Dermis blood vessel endothelial cell (primary cell): ENCODE measurements at regions not wholly inside any gene's neighbourhood (a gene's known extent, or its start where the extent isn't known, plus 50 kb on each side); places are given as distances from the start of the nearest gene placed in this dataset.
"Not testable (repeated sequence)": the region's sequence is repeated elsewhere in the genome, so short reads cannot be mapped to it uniquely, and the experiment has no call there.

Experiments used
- DNase-seq: peaks from one replicate; pipeline ENCODE4 v3.0.0; 2010

DNA sequence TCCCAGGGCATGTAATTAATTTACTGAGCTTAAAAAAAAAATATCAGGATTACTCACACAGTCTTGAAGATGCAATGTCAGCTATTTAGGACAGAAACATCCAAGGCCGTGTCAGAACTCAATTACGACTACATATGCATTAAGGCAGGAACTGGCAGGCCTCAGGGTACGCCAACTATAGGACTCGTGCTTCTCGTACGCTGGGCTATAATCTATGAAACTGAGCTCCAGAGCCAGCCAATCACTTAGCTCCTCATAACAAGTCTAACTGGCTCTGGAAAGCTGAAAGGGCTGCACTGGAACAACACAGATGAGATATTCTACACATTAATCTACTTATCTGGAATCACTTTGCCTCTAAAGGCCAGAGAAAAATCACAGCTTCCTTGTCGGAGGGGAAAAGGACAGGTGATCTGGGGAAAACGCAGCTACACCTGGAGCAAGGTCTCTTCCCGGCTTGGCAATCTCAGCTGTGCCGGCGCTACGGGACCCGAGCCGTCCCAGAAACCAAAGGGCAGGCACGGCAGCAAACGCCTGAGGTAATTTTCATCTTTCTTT is 212.0 kb downstream of the DEPDC1B start:
- DNase-seq: no peak

DNA sequence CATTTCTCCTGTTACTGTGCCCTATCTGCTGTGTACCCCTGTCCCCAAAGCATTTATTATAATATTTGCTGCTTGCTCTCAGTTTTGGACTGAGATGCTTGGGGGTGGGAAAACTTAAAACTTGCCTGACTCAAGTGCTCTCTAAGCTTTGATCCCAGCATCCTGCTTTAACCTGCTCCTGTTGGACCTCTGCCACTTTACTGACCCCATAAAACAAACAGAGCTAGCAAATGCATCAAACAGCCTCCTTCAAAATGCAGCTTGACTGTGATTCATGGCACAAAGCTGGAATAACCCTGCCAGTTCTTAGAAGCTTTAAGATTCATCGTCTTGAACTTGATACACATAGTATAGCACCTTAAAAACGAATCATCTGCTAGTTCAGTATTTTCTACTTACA is 212.5 kb downstream of the DEPDC1B start:
- no peak for DNase-seq

DNA sequence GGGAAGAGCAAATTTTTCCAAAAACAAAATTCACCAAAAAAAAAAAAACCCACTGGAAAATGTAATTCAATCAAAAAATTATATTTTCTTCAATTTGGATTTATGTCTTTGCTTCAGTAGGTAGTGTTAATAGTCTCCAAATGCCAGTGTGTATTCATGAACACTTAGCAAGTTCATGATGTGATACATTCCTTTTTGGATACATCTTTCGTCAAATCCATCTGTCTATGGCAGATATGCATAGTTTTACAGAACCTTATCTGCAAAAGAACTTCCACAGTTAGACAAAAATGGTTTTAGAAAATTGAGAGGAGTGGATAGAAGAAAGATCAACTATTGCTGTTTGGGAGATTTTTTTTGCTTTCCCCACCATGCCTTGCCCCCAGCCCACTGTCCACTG is 214.6 kb downstream of the DEPDC1B start:
- no peak for DNase-seq

- no peak for DNase-seq
Observed at GRCh38 chr5:60483050-60483449, 216.9 kb downstream of the DEPDC1B start.

DNA sequence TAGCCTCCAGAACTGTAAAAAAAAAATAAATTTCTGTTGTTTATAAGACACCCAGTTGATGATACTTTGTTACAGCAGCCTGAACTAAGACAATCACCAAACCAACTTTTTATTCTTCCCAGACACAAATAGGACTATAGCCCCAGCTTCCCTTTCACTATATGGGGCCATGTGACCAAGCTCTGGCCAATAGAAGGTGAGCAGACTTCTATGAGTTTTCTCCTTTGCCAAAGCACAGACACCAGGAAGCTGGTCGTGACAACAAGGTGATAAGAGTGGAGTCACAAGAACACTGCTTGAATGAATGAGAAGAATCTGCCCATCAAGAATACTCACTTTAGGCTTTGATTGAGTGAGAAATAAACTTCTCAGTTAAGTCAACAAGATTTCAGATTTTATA is 217.7 kb downstream of the DEPDC1B start:
- DNase-seq: no peak

- DNase-seq: no peak
Observed at GRCh38 chr5:60479542-60479941, 220.4 kb downstream of the DEPDC1B start.

- no peak for DNase-seq
Observed at GRCh38 chr5:60477849-60478248, 222.1 kb downstream of the DEPDC1B start.

DNA sequence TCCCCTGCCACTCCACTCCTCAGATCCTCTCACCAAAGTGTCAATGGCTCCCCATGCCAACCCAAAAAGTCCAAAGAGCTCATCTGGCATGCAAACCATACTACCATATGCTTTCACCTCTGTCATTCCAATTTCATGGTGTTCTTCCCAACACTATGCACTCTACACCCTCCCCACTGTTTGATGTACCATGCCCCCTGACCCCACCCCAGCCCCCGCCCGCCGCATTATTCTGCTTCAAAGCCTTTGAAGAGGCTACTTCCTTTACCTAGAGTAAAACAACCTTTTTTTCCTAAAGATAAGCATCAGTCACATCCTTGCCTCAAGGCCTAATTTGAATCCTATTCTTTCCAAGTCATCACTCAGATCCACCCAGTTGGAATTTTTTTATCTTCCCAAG is 226.3 kb downstream of the DEPDC1B start:
- DNase-seq: no peak

DNA sequence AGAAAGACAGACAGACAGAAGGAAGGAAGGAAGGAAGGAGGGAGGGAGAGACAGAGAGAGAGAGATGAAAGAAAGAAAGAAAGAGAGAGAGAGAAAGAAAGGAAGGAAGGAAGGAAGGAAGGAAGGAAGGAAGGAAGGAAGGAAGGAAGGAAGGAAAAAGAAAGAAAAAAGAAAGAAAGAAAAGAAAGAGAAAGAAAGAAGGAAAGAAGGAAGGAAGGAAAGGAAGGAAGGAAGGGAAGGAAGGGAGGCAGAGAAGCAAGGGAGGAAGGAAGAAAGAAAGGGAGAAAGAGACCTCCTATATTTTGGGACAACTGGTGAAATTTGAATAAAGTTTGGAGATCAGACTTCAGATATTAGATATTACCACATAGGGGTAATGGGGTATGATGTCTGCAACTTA is 226.9 kb downstream of the DEPDC1B start:
- not testable (repeated sequence) for DNase-seq

DNA sequence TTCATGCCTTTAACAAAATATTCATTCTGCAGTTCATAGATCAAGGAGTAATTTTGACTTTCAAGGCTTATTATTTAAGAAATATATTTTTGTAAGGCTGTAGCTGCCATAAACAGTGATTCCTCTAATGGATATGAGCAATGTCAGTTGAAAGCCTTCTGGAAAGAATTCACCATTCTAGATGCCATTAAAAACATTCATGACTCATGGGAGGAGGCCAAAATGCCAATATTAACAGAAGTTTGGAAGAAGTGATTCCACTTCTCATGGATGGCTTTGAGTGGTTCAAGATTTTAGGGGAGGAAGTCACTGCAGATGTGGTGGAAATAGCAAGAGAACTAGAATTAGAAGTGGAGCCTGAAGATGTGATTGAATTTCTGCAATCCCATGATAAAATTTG is 229.1 kb downstream of the DEPDC1B start:
- DNase-seq: no peak

DNA sequence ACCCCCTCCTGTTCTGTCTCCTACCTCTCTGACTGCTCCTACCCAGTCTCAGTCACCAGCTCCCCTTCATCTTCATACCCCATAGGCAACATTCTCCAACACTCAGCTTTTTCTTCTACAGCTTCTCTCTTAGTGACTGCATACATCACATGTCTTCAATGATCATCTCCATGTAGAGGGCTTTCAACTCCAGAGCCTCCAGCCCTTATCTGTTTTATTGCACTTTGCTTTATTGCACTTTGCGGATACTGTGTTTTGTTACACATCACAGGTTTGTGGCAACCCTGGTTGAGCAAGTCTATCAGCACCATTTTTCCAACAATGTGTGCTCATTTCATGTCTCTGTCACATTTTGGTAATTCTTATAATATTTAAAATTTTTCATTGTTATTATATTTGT is 230.7 kb downstream of the DEPDC1B start:
- DNase-seq: no peak

DNA sequence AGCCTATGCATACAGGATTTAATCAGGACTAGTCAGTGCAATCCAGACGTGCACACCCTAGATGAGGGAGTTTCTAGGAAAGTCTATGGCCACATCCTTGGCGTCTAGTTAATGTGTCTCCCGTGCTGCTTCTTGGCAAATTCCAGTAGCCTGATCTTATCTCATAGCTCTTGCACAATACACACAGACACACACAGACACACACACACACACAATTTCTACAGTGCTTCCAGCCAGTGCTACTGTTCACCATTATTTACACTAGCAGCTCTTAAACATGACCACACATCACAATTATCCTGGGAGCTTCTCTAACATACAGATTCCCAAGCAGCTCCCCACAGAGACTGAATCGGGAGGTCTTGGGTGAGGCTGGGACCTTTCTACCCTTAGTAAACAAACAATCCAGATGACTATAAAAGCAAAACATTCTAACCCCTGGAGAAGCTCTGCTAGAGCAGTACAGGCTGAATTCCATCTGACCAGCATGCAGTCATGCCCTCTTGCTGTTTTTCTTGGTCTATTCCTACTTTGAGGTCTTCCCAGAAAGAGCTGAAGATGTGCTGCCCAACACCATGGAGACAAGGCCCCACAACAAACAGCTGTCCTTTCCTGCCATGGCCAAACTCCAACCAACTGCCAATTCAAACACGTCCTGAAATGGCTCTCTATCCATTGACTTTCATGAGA is 236.6 kb downstream of the DEPDC1B start:
- no peak for DNase-seq

DNA sequence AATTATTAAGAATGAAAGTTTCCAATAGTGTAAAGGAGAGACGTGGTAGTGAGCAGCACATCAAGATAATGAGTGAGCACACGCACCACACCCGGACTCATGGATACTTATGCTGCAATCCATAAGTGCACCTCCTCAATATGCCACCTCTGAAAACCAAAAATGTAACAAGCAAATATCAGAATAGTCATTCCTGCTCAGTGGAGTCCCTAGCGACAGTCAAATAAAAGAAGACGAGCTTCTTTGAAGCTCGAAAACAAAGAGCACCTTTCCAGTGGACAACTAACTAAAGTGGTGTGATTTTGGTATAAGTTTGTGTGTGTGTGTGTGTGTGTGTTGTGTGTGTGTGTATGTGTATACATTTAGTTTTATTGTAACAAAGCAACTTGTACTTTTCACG is 241.3 kb downstream of the DEPDC1B start:
- DNase-seq: no peak

GRCh38 chr5:60457233-60457632 is 242.7 kb downstream of the DEPDC1B start:
- DNase-seq: no peak

GRCh38 chr5:60455589-60455988 is 244.4 kb downstream of the DEPDC1B start:
- no peak for DNase-seq

- not testable (repeated sequence) for DNase-seq
Observed at GRCh38 chr5:60454277-60454676, 245.7 kb downstream of the DEPDC1B start.

DNA sequence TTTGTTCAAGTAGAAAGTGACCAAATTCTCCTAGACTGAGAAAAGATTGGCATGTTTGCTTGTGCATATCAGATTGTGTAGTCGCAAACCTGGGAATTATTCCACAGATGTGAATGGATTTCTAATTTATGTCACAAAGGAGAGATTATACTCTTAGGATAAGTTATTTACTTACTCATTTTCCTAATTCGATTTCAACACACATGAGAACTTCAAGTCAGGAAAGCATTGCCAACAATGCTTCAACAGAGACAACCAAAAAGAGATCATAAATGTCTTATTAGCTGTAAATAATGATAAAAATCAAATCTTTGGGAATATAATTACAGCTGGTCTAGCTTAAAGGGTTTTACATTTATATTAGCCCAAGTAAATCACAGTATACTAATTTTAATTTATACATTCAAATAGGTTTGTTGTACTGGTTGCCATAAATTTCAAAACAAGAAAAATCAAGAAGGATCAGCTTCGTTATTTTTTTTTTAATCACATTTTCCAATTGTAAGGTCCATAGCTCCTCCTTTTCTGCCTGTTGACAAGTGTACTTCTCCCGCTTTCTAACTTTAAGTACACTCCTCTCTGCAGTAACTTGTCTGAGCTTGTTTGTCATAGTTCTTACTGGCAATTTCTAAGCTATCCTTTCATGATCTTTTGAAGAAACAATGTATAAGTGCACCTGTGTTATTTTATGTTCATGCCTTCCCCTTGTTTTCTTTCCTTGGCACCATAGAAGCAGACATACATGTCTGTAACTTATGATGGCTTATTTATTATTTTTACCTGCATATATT is 246.6 kb downstream of the DEPDC1B start:
- no peak for DNase-seq

- DNase-seq: no peak
Observed at GRCh38 chr5:60448600-60448999, 251.4 kb downstream of the DEPDC1B start.

GRCh38 chr5:60447488-60447920 is 252.5 kb downstream of the DEPDC1B start:
- no peak for DNase-seq

DNA sequence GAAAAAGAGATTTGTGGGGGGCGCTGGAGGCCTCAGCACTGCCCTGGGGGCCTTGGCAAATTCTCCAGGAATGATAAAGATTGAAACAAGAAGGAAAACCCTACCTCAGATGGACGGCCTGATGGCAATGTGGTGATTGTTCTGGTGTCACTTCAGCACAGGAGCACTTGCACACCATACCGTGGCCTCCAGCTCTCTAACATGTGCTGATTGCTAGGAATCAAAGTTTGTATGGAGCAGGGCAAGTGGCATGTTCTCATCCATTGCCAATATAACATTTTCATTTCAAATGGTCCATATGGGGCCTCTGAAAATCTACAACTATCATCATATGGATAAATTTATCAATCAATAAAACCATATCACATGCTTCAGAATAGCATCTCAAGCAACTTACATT is 253.0 kb downstream of the DEPDC1B start:
- DNase-seq: no peak

DNA sequence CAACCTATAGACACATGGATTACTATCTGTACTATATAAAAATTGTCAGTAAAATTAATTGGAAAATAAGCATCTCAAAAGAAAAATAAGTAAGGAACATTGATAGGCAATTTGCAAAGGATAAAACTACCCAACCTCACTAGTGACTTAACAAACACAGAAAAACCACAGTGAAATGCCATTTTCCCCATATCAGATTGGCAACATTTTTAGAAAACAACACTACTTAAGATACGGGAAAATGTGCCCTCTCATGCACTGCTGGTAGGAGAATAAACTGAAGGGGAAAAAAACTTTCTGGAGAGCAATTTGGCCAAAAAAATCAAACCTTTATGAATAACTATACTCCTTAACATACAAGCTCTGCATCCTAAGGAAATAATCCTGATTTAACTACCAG is 254.0 kb downstream of the DEPDC1B start:
- DNase-seq: no peak

DNA sequence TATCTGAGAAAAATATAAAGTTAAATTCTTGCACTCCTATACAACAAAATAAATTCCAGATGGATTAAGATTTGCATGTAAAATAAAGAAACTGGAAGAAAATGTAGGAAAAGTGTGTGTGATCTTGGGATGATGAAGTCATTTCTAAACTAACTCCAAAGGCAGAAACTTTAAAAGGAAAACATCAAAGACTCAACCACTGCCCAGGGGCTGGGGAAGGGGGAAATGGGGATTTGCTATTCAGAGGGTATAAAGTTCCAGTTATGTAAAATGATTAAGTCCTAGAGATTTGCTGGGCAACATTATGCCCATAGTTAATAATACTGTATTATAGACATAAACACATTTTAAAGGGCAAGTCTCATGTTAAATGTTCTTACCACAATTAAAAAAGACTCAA is 254.5 kb downstream of the DEPDC1B start:
- no peak for DNase-seq

GRCh38 chr5:60444661-60445360 is 255.2 kb downstream of the DEPDC1B start:
- DNase-seq: no peak
